RWPE2 (cell line): ENCODE measurements at regions not wholly inside any gene's neighbourhood (a gene's known extent, or its start where the extent isn't known, plus 50 kb on each side); places are given as distances from the start of the nearest gene placed in this dataset.
"Not testable (repeated sequence)": the region's sequence is repeated elsewhere in the genome, so short reads cannot be mapped to it uniquely, and the experiment has no call there.

Experiments
- ATAC-seq: fragments of 200-7000 bp; cut with Tn5 transposase; 3 replicates; pipeline ENCODE4 v1.9.1; 2021; ENCODE audit warnings: low read depth
- DNase-seq: peaks from one replicate; pipeline ENCODE4 v3.0.0-alpha.2; 2020; ENCODE audit warnings: low spot score
- H3K27ac ChIP-seq: fragments of 450-650 bp; 2 replicates; pipeline ENCODE4 v1.5.1; 2017; ENCODE audit warnings: mild to moderate bottlenecking; ENCODE audit not compliant: poor library complexity, severe bottlenecking
- H3K27me3 ChIP-seq: fragments of 250-450 bp; sonication (Bioruptor Pico); 2 replicates; pipeline ENCODE4 v1.5.1; 2021; ENCODE audit warnings: mild to moderate bottlenecking, moderate library complexity; ENCODE audit not compliant: insufficient read depth, poor library complexity, severe bottlenecking
- H3K36me3 ChIP-seq: fragments of 250-450 bp; sonication (Bioruptor Pico); 2 replicates; pipeline ENCODE4 v1.5.1; 2020; ENCODE audit warnings: low read depth, mild to moderate bottlenecking, moderate library complexity
- H3K4me1 ChIP-seq: fragments of 250-450 bp; sonication (Bioruptor Pico); 2 replicates; pipeline ENCODE4 v1.5.1; 2021; ENCODE audit warnings: mild to moderate bottlenecking, moderate library complexity; ENCODE audit not compliant: insufficient read depth, poor library complexity, severe bottlenecking
- H3K4me3 ChIP-seq: fragments of 250-450 bp; sonication (Bioruptor Pico); 2 replicates; pipeline ENCODE4 v1.5.1; 2021; ENCODE audit warnings: mild to moderate bottlenecking, moderate library complexity; ENCODE audit not compliant: severe bottlenecking
- H3K9me3 ChIP-seq: fragments of 250-450 bp; sonication (Bioruptor Pico); 2 replicates; pipeline ENCODE4 v1.5.1; 2021; ENCODE audit warnings: mild to moderate bottlenecking, moderate library complexity; ENCODE audit not compliant: severe bottlenecking
- CTCF ChIP-seq: fragments of 450-650 bp; IDR thresholded peaks from one replicate; pipeline ENCODE4 v1.5.1; 2017; ENCODE audit warnings: mild to moderate bottlenecking, moderate library complexity; ENCODE audit not compliant: poor library complexity, severe bottlenecking

- H3K4me3 ChIP-seq: no peak overlapping the region
- no peaks in the 10 kb centered on the region for H3K9me3 ChIP-seq
- ATAC-seq: no peak
- H3K27ac ChIP-seq: no peak overlapping the region
- no peak for TF ChIP-seq CTCF
- no peaks in the 10 kb centered on the region for H3K27me3 ChIP-seq
- no peaks in the 10 kb centered on the region for H3K36me3 ChIP-seq
- no peaks in the 10 kb centered on the region for H3K4me1 ChIP-seq
- DNase-seq: no peak
Observed at GRCh38 chr7:70890147-70890969, 241.6 kb upstream of the GALNT17 start.

GRCh38 chr7:70893422-70893821 is 238.5 kb upstream of the GALNT17 start:
- H3K4me1 ChIP-seq: no peaks in the 10 kb centered on the region

GRCh38 chr7:70893971-70894715 is 237.8 kb upstream of the GALNT17 start:
- no peak for DNase-seq
- Histone ChIP-seq H3K9me3 (no peaks in the 10 kb centered on the region), H3K4me1 (no peaks in the 10 kb centered on the region), H3K4me3 (no peak overlapping the region), H3K27ac (no peak overlapping the region), H3K27me3 (no peaks in the 10 kb centered on the region), H3K36me3 (no peaks in the 10 kb centered on the region)
- ATAC-seq: no peak
- no peak for TF ChIP-seq CTCF

More at GRCh38 chr7:70893422-70893821, 238.5 kb upstream of the GALNT17 start:
- DNase-seq (no peak), ATAC-seq (no peak)
- Histone ChIP-seq H3K4me3 (no peak overlapping the region), H3K27ac (no peak overlapping the region), H3K36me3 (no peaks in the 10 kb centered on the region), H3K27me3 (no peaks in the 10 kb centered on the region), H3K9me3 (no peaks in the 10 kb centered on the region)
- TF ChIP-seq CTCF: no peak

GRCh38 chr7:70894799-70895198 is 237.1 kb upstream of the GALNT17 start:
- ATAC-seq: no peak
- Histone ChIP-seq H3K36me3 (no peaks in the 10 kb centered on the region), H3K27me3 (no peaks in the 10 kb centered on the region), H3K4me3 (no peak overlapping the region), H3K4me1 (no peaks in the 10 kb centered on the region), H3K9me3 (no peaks in the 10 kb centered on the region), H3K27ac (no peak overlapping the region)
- no peak for TF ChIP-seq CTCF
- no peak for DNase-seq

GRCh38 chr7:70895337-70896200 is 236.4 kb upstream of the GALNT17 start:
- not testable (repeated sequence) for ATAC-seq, H3K9me3 ChIP-seq, H3K27ac ChIP-seq, H3K4me1 ChIP-seq, H3K27me3 ChIP-seq, DNase-seq, H3K4me3 ChIP-seq, H3K36me3 ChIP-seq
